PFSK-1 (cell line): ENCODE measurements at regions not wholly inside any gene's neighbourhood (a gene's known extent, or its start where the extent isn't known, plus 50 kb on each side); places are given as distances from the start of the nearest gene placed in this dataset.

Experiments
- FOXP2 ChIP-seq: optimal IDR thresholded peaks from 2 replicates; pipeline ENCODE3; 2011; ENCODE audit warnings: borderline replicate concordance, control low read depth, inconsistent platforms; ENCODE audit not compliant: insufficient read depth; ENCODE audit errors: extremely low read length, extremely low read depth
- POLR2AphosphoS5 ChIP-seq: IDR thresholded peaks from 2 replicates; pipeline ENCODE4 v1.6.1; 2012; ENCODE audit warnings: low read depth, mild to moderate bottlenecking, control low read depth, low read length, moderate library complexity
- SIN3A ChIP-seq: IDR thresholded peaks from 2 replicates; pipeline ENCODE4 v1.6.1; 2012; ENCODE audit warnings: mild to moderate bottlenecking, low read length, moderate library complexity, borderline replicate concordance; ENCODE audit not compliant: insufficient read depth
- TAF1 ChIP-seq: IDR thresholded peaks from 2 replicates; pipeline ENCODE4 v1.6.1; 2012; ENCODE audit warnings: low read length, control low read depth, borderline replicate concordance; ENCODE audit not compliant: insufficient read depth
- TF ChIP-seq, protein P1 (sequence below), 2 experiments: IDR thresholded peaks; 2 replicates each; pipeline versions ENCODE4 v1.6.1 to v1.8.0; 2011 to 2012; ENCODE audit warnings: low read depth in 2 of 2, low read length in 2 of 2, control low read depth in 1 of 2, inconsistent platforms in 1 of 2, mild to moderate bottlenecking in 1 of 2, moderate library complexity in 1 of 2; ENCODE audit not compliant: insufficient read depth in 1 of 2

DNA sequence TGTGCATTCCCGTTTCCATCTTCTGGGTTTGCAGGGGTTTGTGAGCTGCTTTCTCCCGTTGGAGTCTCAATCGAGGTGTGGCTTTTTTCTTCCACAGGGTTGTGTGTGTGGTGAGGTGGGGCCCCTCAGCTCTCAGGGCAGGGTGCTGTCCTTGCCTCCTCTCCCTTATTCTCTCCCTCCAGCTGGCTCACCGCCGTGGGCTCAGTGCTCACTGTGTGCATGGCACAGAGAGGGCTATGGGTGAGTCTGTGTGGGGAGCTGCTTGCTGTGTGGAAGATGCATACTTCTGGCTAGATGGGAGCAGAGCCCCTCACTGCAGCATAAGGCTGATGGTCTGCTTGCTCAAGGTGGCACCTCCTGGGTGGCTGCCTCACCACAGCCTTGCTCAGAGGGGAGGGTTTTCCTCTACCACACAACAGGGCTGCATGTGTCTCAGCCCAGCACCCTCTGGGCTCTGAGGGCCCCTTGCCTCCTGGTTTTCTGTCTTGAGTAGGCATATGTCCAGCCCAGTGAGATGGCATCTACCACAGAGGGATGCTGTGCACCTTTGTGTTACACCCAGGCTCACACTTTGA is 203.1 kb upstream of the B3GAT1 start:
- TF ChIP-seq FOXP2 (no peak), POLR2AphosphoS5 (no peak), SIN3A (no peak), TAF1 (no peak)

DNA sequence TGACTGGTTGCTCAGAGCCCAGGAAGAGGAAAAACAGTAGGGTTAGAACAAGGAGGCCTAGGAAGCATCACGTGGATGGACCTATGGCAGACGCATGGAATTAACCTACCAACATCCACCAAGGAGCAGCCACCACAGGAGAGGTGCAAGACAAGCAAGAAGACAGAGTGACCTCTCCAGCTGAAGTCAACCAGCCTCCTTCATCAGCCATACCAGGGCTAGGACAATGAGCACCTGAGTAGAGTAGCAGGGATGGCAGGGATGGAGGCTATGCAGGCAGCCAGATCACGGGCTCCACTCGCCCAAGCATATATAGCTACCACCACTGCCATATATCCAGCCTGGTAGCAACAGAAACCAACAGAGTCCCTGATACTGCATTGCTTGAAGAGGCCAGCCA is 202.1 kb upstream of the B3GAT1 start:
- no peak for TF ChIP-seq POLR2AphosphoS5
- no peak for TF ChIP-seq TAF1
- no peak for TF ChIP-seq SIN3A
- TF ChIP-seq, protein P1, sequence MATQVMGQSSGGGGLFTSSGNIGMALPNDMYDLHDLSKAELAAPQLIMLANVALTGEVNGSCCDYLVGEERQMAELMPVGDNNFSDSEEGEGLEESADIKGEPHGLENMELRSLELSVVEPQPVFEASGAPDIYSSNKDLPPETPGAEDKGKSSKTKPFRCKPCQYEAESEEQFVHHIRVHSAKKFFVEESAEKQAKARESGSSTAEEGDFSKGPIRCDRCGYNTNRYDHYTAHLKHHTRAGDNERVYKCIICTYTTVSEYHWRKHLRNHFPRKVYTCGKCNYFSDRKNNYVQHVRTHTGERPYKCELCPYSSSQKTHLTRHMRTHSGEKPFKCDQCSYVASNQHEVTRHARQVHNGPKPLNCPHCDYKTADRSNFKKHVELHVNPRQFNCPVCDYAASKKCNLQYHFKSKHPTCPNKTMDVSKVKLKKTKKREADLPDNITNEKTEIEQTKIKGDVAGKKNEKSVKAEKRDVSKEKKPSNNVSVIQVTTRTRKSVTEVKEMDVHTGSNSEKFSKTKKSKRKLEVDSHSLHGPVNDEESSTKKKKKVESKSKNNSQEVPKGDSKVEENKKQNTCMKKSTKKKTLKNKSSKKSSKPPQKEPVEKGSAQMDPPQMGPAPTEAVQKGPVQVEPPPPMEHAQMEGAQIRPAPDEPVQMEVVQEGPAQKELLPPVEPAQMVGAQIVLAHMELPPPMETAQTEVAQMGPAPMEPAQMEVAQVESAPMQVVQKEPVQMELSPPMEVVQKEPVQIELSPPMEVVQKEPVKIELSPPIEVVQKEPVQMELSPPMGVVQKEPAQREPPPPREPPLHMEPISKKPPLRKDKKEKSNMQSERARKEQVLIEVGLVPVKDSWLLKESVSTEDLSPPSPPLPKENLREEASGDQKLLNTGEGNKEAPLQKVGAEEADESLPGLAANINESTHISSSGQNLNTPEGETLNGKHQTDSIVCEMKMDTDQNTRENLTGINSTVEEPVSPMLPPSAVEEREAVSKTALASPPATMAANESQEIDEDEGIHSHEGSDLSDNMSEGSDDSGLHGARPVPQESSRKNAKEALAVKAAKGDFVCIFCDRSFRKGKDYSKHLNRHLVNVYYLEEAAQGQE (IDR thresholded peaks at IDR 0.05; ENCODE audit: insufficient read depth in 1 of 2, low read depth in 2 of 2, low read length in 2 of 2) = no peak
- no peak for TF ChIP-seq FOXP2

GRCh38 chr11:134613646-134614045 is 201.6 kb upstream of the B3GAT1 start:
- no peak for TF ChIP-seq TAF1
- TF ChIP-seq SIN3A = no peak
- no peak for TF ChIP-seq FOXP2
- no peak for TF ChIP-seq POLR2AphosphoS5
- TF ChIP-seq, protein P1 (IDR thresholded peaks at IDR 0.05; ENCODE audit: insufficient read depth in 1 of 2, low read depth in 2 of 2, low read length in 2 of 2) = no peak

GRCh38 chr11:134612140-134613030 is 200.3 kb upstream of the B3GAT1 start:
- TF ChIP-seq, protein P1 (IDR thresholded peaks at IDR 0.05; ENCODE audit: insufficient read depth in 1 of 2, low read depth in 2 of 2, low read length in 2 of 2) = no peak
- TF ChIP-seq FOXP2 (no peak), SIN3A (no peak), TAF1 (no peak), POLR2AphosphoS5 (no peak)

- TF ChIP-seq FOXP2 (no peak), TAF1 (no peak), POLR2AphosphoS5 (no peak), SIN3A (no peak)
- TF ChIP-seq, protein P1 (IDR thresholded peaks at IDR 0.05; ENCODE audit: insufficient read depth in 1 of 2, low read depth in 2 of 2, low read length in 2 of 2) = no peak
Observed at GRCh38 chr11:134611537-134611936, 199.5 kb upstream of the B3GAT1 start.
